NCI-H82 treated with DMSO at 0.1 percent for 48 hours (cell line): ENCODE measurements at regions not wholly inside any gene's neighbourhood (a gene's known extent, or its start where the extent isn't known, plus 50 kb on each side); places are given as distances from the start of the nearest gene placed in this dataset.

ENCODE experiments used
- DNase-seq: peaks from one replicate; lab custom pipeline; 2025; ENCODE audit not compliant: unreplicated experiment; lab: John Stamatoyannopoulos, UW

DNA sequence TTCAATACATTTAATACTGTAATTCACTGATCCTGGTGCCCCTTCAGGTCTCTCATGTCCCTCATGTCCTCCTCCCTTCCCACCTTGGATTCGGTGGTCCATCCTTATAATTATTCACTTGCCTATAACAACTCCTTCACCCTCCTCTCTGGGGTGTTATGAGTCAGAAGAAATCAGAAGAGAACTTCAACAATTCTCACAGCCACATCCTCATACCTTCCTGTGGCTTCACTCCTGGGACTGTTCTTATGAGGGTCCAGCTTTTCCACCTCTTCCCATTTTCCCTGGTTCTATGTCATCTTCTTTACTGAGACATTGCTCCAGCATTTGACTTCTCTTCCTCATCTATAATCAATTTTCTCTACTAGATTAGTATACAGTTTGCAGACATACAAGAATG, 406.1 kb downstream of the NR2F1-AS1 start:
- DNase-seq = no peak

DNA sequence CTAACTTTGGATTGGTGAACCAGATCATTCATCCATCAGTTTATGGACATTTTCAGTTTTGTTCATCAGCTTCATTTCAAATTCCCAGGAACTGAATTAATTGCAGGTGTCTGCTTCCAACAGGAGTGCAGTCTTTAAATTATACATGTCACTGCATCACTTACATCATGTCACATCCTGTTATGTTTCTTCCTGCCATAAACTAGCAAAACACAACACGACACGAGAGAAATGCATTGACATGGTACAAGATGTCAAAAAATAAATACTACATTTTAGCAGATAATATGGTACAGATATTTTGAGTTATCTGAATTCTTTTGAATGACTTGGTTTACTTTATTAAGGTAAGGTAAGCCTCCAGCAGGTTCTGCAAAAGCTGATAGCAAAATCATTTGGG, 415.5 kb downstream of the NR2F1-AS1 start:
- DNase-seq = no peak

DNA sequence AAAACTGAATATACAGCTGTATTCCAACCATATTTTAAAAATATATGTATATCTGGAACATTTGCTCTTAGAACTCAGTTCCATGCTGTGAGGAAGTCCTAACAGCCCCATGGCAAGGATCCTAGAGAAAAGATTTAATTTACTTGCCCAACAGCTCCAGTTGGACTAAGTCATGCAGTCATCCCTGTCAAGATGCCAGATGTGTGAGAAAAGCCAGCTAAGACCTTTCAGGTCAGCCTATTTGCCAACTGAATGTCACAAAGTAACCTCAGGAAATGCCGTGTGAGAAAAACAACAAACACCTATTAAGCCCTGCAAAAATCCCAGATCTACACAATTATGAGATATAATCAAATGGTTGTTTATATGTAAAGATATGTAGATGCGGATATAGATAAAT, 416.3 kb downstream of the NR2F1-AS1 start:
- DNase-seq = peak; percentile 11

DNA sequence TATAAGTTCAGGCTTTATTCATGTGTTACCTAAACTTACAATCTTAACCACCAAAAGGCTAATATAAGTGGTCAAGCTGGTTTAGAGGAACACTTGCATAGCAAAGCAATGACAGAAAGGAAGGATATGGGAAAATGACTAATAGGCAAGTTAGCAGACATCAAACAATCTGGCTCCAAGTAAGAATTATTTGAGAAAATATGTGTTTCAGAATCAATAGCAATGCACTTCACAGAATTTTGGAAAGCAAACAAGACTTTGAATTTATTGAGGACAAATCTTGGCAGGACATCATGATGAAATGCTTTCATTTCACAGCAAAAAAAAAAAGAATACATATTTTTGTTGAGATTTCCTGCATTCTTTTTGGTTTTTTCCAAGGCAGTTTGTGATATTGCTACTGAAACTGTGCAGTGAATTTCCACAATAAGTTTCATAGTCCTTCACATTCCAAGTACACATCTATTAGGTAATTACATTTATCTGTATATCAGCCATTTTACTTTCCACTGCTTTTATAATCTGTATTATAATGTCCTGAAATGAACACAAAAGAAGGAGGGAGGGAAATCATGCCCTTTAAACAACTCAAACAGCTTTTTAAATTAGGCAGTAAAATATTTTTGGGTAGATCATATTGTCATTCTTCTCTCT, 417.9 kb downstream of the NR2F1-AS1 start:
- no peak for DNase-seq

DNA sequence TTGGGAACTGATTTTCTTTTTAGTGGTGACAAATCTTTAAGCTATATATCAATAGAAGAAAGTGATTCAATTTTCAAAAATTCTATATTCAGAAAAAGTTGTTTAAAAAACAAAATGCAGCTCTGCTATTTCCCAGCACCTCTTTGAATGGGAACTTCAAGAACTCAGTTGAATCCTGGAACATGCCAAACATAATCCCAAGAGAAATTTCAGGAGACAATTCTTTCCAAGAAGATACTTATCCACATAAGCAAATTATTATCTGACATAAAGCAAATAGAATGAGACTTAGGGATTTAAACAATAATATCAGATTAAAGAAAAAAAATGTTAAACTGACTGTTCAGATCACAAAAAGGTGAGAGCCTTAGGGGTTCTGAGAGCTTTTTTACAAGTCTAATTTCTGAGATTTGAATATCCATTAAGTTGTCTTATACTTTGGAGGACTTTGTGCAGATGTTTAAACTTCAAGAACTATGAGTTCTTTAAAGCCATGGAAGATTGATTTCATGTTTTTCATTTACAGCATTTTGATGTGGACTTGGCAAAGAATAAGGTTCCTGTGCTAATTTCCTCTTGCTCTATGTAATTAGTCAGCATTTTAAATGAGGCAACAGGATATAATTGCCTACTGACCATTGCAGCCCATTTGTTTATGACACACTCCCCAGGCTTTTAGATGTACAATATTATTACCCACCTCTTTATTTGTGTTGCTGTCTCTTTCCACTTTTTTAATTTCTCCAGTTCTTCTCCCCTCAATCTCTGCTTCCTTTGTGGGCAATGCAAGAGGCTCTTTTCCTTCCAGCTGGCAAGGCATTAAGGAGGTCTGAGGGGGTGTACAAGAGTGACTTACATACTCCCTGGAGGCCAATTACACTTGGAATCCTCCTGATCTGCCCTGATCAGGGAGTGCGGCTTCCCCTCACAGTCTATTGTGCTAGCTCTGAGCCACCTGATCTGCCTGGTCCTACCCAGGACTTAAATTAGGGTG, 419.1 kb downstream of the NR2F1-AS1 start:
- DNase-seq = peak; percentile 66

DNA sequence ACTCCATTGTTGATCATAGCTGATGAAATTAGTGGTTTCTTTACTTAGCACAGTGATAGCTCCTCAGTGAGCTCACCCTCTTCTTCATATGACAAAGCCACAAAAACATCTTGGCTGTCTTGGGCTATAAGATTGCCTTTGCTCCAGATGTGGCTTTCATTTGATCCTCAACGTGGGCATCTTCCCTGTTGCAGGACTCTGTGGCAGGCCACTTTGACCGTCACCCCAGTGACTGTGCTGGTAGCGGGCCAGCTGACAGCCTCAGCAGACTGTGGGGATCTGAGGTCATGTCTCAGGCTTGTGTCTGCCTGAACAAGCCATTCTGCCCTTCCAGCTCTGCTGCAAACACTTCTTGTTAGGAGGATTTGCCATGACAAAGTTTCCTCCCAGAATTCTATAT, 422.2 kb downstream of the NR2F1-AS1 start:
- no peak for DNase-seq

DNA sequence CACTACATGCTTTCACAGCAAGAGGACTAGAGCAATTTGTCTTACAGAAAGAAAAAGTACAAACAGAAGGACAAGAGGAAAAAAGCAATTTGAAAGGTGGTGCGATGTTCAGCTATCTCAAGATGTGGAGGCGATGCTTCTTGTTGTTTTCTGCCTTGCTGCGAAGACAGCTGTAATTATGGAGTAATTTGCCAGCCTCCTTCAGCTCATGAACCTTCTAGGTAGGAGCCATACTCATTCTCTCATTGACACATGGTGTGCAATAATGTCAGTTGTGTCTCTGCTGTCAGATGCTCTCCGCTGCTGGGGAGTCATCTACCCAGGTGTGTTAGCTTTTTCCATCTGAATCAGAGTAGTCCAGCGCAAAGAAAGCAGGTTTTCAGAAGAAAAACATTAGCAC, 424.5 kb downstream of the NR2F1-AS1 start:
- DNase-seq = no peak

DNA sequence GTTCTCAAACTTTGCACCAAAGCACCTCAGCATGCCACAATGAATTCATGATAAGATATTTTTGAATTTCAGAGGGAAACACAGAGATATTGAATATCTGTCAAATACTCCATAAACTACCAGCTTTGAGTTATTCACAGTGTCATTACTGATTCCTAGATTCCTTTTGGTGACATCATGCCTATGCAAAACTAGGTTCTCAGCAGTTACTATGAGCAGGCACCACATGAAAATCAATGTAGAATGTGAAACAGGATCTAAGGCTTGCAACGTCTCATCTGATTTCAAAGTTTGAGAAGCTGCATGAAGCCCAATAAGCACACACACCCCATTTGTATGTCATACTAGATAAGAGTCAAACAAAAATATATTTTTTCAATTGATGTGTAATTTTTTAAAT, 426.5 kb downstream of the NR2F1-AS1 start:
- DNase-seq = no peak

DNA sequence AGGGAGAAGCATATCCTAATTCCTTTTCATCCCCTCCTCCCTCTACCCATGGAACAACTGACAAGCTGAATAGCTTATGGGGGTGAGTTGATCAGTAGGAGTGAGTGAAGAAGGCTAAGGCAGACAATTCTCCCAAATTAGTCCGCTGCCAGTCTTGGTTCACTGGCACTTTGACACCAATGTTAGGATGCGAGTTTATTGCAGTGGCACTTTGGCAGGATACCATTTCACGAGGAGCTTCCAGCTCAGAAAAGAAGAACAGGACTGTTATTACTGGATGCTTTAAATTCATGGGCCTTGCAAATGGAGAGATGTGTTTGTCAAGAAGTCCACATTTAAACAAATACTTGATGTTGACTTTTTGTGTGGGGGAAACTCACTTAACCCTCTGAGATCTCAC, 427.6 kb downstream of the NR2F1-AS1 start:
- DNase-seq = no peak

DNA sequence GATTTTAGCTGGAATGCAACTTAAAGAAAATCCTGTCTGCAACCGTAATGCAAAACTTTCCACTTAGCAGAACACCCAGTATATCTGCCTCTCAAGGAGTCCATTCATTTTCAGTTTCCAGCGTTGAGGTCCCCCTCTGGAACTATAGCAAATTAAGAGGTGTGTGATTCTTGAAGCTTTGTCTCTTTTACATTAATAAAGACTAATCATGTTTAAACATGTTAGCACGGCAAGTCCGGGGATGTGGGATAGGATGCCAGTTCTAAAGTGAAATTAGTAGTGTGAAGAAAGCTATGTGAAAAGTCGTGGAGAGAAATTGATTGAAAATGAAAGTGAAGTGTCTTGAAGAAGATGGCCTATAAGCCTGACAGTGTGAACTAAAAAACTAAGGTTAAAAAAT, 429.1 kb downstream of the NR2F1-AS1 start:
- DNase-seq = no peak

DNA sequence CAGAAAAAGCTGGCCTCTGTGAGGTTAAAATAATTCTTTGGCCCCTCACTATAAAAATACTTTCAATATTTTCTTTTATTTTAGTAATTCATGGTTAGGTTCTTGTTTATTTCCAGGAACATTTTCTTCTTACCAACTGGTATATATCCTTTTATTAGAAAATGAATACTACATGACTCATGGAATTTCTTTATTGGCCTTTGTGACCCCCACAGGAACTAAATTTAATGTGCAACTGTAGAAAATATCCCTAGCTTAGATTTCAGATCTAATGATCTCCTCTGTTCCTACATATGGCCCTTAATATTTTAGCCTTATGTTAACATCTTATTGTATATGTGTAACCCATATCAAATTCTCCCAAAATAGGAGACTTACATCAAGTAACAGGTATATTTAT, 429.9 kb downstream of the NR2F1-AS1 start:
- DNase-seq = no peak

DNA sequence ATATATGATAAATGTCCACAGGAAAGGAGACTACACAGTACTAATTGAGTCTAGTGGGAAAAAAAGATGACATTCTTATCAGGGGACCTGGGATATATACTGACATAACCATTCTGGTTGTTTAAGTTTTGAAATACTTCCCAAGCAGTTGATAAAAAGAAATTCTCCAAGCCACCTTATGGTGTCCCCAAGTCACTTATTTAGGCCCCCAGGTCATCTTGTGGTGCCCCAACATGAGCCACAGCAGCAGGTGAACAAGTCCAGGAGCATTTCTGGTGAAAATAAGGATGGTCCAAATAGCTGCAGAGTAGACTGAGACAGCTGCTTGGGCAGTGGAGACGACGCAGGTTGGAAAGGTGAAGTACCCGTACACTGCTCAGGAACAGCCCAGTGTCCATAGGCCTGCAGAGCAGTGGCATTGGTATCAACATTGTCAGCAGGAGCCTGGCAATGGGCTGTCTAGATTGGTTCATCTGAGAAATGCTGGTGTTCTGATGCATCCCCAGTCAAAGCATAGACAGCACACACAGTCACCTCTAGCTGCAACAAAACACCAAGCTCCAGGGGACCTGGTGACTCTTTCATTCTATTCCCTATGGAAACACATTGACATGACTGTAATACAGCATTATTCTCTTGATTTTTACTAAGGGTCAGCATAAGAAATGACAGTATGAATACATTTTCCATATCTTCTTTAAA, 430.6 kb downstream of the NR2F1-AS1 start:
- DNase-seq = no peak

DNA sequence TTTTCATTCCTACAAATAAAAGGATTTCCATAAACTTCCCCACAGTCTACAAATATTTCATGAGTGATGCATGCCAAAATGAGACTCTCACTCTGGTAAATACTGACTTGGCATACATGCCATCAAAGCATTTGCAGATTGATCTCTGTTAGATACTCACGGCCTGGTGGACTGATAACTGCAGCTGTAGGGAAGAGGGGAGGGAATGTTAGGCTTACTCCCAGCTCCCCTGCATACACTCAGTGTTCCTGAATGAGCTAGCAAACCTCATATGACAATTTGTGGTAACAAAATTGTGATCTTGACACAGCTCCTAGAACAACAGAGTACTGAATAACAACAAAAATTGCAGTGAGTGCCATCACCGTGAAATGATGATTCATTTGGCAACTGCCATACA, 435.3 kb downstream of the NR2F1-AS1 start:
- no peak for DNase-seq

DNA sequence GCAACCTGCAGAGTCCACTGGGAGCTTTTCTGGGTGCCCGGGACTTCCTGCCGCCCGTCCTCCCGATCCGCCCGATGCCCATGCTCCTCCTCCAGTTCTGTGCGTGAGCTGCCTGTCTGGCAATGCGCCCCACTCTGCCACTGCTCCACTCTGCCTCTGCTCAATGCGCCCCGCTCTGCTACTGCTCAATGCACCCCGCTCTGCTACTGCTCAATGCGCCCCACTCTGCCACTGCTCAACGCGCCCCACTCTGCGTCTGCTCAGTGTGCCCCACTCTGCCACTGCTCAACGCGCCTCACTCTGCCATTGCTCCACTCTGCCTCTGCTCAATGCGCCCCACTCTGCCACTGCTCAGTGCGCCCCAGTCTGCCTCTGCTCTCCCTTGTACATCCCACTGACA, 436.0 kb downstream of the NR2F1-AS1 start:
- DNase-seq = no peak

DNA sequence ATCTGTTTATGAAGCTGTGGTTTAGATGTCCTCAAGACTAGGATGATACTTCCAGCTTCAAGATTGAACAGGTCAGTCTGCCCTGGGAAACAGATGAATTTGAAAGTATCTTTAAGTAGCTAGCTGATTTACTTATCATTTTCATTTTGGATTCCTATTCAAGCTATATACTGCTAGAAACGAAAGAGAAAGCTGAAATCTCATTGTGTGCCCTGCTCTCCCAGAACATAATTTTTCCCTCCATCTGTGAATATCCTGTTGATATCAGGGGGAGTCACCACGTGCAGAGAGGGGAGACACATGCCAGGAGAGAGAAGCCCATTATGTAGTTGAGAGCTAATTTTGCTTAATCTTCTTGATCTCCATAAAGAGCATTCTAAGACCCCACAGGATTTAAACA, 439.1 kb downstream of the NR2F1-AS1 start:
- peak; percentile 27 for DNase-seq

DNA sequence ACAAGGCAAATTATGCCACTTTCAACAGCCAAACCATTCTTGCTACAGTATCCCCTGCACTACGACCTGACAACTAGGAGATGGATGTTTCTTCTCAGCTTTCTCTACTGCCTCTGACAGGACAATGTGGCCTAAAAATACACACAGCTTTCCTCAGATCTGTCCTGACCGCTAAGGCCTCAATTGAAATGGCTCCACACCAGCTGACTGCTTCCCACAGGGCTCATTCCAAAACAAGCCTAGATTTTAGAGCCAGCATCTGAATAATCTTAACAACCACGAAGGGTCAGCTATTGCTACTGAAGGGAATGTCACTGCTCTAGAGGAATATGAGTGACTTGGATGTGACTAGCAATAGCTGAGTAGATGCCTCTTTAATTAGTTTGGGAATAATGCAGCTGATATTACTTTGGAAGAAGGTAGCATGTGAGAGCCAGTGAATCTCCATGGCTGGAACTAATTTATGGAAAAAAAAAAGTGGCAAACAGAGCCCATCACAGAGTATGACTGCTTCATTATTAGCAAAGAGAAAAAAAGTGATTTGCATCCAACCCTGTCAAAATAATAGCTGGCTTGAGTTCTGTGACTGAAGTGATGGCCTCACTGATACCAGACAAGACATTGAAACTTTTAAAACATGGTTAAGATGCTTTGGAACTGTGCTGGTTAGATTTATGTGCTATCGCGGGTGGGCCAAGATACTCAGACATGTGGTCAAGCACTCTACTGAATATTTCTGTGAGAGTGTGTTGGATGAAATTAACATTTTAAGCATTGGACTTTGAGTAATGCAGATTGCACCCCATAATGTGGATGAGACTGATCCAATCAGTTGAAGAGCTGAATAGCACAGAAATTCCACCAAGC, 450.2 kb downstream of the NR2F1-AS1 start:
- no peak for DNase-seq

DNA sequence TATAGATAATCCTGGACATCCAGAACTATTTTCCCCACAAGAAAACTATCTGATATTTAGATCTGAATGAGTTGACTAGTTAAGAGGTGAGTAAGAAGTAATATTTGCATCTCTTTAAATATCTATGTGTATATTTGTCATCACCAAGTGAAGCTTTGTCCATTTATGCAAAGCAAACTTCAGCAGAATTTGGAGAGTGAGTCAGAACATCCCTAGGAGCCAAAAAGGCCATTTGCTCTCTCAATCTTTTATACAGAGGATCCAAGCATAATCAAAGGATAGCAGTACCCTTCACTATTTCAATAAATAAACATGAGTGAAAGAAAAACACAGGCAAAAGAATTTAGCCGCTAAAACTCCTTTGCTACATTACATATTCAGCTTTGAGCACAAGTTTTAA, 454.4 kb downstream of the NR2F1-AS1 start:
- DNase-seq = no peak

DNA sequence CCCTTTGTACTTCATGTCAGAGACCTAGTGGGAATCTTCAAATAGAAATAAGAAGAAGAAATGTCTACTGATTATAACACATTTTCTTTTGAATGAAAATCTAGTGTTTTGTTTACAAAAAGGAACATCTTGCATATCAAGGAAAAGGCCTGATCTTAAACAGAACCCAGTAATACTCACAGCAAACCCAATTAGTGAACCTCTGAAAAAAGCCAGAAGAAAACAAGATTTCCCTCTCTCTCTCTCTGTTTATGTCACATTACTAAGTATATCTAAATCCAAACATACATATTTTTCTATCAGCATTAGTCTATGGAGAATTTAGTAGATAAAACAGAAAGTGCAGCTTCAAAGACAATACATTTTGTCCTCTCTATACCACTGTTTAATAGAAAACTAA, 457.9 kb downstream of the NR2F1-AS1 start:
- DNase-seq = no peak

DNA sequence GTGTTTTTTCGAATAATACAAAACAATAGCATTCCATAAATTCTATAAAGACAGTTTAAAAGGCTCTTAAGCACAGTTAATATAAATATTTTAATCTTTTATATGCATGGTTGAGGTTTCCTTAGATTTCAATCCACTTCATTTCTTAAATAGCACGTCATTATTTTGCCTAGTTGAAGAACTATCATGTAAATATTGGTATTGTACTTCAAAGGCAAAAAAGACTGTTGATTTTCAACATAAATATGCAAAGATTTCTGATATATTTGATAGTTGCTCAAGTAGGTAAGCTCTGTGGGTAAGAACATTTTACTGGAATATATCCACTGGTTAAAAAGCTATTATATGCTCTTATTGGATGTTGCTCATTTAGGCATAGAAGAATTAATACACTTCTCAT, 458.6 kb downstream of the NR2F1-AS1 start:
- DNase-seq = no peak

DNA sequence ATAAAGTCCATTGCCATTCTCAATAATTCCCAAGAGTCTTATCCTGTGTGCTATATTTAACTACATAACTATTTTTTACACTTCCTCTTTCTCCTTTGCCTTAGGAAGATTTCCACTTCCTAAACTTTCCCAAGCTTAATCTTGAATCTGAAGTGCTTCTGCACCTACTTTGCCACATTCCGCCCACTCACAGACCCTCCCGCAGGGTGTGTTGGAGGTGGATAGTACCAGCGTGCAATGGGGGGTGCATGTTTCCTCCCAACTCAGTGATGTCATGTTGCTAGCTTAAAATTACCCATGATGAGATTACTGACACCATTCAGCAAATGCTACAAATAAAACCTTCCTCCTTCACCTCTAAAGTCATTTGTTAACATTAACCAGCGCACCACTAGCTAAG, 460.2 kb downstream of the NR2F1-AS1 start:
- no peak for DNase-seq

DNA sequence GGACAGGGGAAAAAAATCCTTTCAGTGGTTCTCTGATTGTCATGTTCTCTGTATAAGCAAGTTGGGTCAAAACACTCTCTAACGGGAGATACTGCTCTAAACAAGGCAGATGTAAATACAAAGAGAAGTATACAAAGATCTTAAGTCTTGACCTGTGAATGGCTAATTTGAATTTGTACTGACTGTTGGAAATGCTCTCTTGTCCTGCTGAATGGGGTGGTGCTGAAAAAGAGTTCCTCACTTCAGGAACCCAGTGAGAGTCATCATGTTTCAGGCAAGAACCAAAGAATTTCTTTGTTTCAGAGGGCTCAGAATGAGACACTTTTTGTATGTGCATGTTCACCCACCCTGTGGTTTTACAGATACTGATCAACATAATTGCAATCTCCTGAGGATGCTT, 461.0 kb downstream of the NR2F1-AS1 start:
- no peak for DNase-seq
